Transverse colon (tissue), 4 donors: ENCODE measurements at regions not wholly inside any gene's neighbourhood (a gene's known extent, or its start where the extent isn't known, plus 50 kb on each side); places are given as distances from the start of the nearest gene placed in this dataset.

Experiments used
- POLR2A ChIP-seq: fragments of 450-650 bp; IDR thresholded peaks from one replicate; pipeline ENCODE4 v1.6.1; 2016; ENCODE audit warnings: antibody characterized with exemption, mild to moderate bottlenecking, moderate library complexity
- POLR2AphosphoS5 ChIP-seq, 3 donors: sonication (generic); formaldehyde crosslinking; IDR thresholded peaks; one replicate each; pipeline ENCODE4 v1.6.1; 2016; ENCODE audit warnings: antibody characterized with exemption in 3 of 3
- TF ChIP-seq, protein P1 (sequence below), 5 experiments: fragments of 200-600 bp in 3 of 5; fragments of 450-650 bp in 2 of 5; sonication (generic) in 3 of 5; IDR thresholded peaks; 1 replicate in 2 of 5; 2 replicates in 3 of 5; pipeline ENCODE4 v1.5.1; 2016 to 2017; ENCODE audit warnings: antibody characterized with exemption in 5 of 5, inconsistent platforms in 3 of 5, mild to moderate bottlenecking in 2 of 5, moderate library complexity in 1 of 5

DNA sequence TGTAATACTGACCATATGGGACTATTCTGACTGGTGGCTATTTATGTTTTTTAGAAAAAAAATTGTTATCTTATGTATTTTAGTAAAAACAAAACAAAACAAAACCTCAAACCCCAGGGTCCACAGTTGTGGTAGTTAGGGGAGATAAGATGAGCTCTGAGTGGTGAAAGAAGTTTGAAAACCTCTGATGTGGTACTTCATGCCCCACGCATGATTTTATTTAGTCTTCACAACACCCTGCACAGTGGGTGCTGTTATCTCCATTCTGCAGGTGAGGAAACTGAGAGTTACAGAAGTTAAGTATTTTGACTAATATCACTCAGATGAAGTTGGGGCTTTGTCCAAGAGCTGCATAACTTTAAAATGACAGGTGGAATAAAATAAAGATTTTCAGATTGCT is 230.6 kb upstream of the TRPC5 start:
- no peak for TF ChIP-seq POLR2AphosphoS5 (IDR thresholded peaks at IDR 0.05)
- TF ChIP-seq POLR2A: no peak
- TF ChIP-seq, protein P1, sequence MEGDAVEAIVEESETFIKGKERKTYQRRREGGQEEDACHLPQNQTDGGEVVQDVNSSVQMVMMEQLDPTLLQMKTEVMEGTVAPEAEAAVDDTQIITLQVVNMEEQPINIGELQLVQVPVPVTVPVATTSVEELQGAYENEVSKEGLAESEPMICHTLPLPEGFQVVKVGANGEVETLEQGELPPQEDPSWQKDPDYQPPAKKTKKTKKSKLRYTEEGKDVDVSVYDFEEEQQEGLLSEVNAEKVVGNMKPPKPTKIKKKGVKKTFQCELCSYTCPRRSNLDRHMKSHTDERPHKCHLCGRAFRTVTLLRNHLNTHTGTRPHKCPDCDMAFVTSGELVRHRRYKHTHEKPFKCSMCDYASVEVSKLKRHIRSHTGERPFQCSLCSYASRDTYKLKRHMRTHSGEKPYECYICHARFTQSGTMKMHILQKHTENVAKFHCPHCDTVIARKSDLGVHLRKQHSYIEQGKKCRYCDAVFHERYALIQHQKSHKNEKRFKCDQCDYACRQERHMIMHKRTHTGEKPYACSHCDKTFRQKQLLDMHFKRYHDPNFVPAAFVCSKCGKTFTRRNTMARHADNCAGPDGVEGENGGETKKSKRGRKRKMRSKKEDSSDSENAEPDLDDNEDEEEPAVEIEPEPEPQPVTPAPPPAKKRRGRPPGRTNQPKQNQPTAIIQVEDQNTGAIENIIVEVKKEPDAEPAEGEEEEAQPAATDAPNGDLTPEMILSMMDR (IDR thresholded peaks at IDR 0.05): no peak
